GM13977 (cell line): ENCODE measurements at regions not wholly inside any gene's neighbourhood (a gene's known extent, or its start where the extent isn't known, plus 50 kb on each side); places are given as distances from the start of the nearest gene placed in this dataset.

ENCODE experiments used
- DNase-seq: peaks from one replicate; pipeline ENCODE4 v3.0.0; 2012; ENCODE audit warnings: low spot score
- CTCF ChIP-seq: IDR thresholded peaks from 2 replicates; pipeline ENCODE4 v1.5.1; 2012; ENCODE audit warnings: mild to moderate bottlenecking, control low read depth; ENCODE audit not compliant: insufficient read depth; ENCODE audit errors: extremely low read depth, missing control alignments
- in situ Hi-C: fragments of 300-500 bp; cut with MboI; formaldehyde crosslinking; loops from one replicate; pipeline ENCODE4 v1.12.0; 2022; ENCODE audit warnings: low sequenced_read_pairs, low pct_unique_long_range_greater_than_20kb, mixed read lengths, inconsistent platforms; ENCODE audit not compliant: unreplicated experiment

GRCh38 chr9:16092142-16093091, 539.6 kb downstream of the CCDC171 start:
- DNase-seq = no peak
- in situ Hi-C loops = no loop called here

GRCh38 chr9:16098306-16098705, 545.5 kb downstream of the CCDC171 start:
- in situ Hi-C loops = no loop called here
- TF ChIP-seq CTCF = no peak
- DNase-seq = no peak

More at GRCh38 chr9:16092142-16093091, 539.6 kb downstream of the CCDC171 start:
- TF ChIP-seq CTCF = no peak

GRCh38 chr9:16099732-16100536, 547.1 kb downstream of the CCDC171 start:
- in situ Hi-C loops = no loop called here
- TF ChIP-seq CTCF = no peak
- DNase-seq = no peak

GRCh38 chr9:16100537-16101091, 547.8 kb downstream of the CCDC171 start:
- in situ Hi-C loops = no loop called here
- no peak for DNase-seq
- TF ChIP-seq CTCF = no peak

GRCh38 chr9:16102154-16102553, 549.3 kb downstream of the CCDC171 start:
- no peak for TF ChIP-seq CTCF
- in situ Hi-C loops = no loop called here
- DNase-seq = no peak

- no peak for TF ChIP-seq CTCF
- in situ Hi-C loops = no loop called here
- no peak for DNase-seq
These were observed 551.0 kb downstream of the CCDC171 start for GRCh38 chr9:16103620-16104397.
